Endothelial cell of umbilical vein (primary cell): ENCODE measurements at regions not wholly inside any gene's neighbourhood (a gene's known extent, or its start where the extent isn't known, plus 50 kb on each side); places are given as distances from the start of the nearest gene placed in this dataset.

Source experiments
- BruUV-seq: library from RNA; stranded (reverse); fragments of 400-500 nt; replicated peaks from 2 replicates; lab custom pipeline; 2021; lab: Mats Ljungman, UMichigan
- CTCF ChIA-PET: fragments of 300-600, 350-600 bp; sonication (Branson Sonifier 250); formaldehyde crosslinking; loops from one replicate; lab custom pipeline; 2021; ENCODE audit warnings: antibody characterized with exemption, inconsistent platforms; lab: Charles Lee
- POLR2A ChIA-PET: fragments of 300-600, 350-600 bp; sonication (Branson Sonifier 250); formaldehyde crosslinking; loops from one replicate; lab custom pipeline; 2021; ENCODE audit warnings: antibody characterized with exemption, inconsistent platforms; lab: Charles Lee
- DNase-seq: peaks from one replicate; pipeline ENCODE4 v3.0.0-alpha.2; 2011; ENCODE audit warnings: low read depth, low spot score
- FAIRE-seq: peaks from 2 replicates; lab custom pipeline; 2011; peaks lifted over from hg19 to GRCh38; lab: Jason Lieb, UNC
- H2AFZ ChIP-seq: 2 replicates; pipeline ENCODE4 v1.6.0; 2012; ENCODE audit warnings: low read depth, low read length, control low read depth, inconsistent platforms
- H3K27ac ChIP-seq: 2 replicates; pipeline ENCODE4 v1.5.1; 2011; ENCODE audit warnings: low read depth, mild to moderate bottlenecking, control low read depth, low read length, moderate library complexity; ENCODE audit not compliant: insufficient read depth
- H3K27me3 ChIP-seq, 2 experiments: 2 replicates each; pipeline versions ENCODE4 v1.6.0 to v1.6.1; 2011; ENCODE audit warnings: low read length in 2 of 2, mixed read lengths in 1 of 2; ENCODE audit not compliant: control insufficient read depth in 2 of 2, insufficient read depth in 2 of 2
- H3K36me3 ChIP-seq, 2 experiments: 2 replicates in 1 of 2; 3 replicates in 1 of 2; pipeline ENCODE4 v1.5.1; 2011; ENCODE audit warnings: low read length in 2 of 2, mild to moderate bottlenecking in 1 of 2, moderate library complexity in 1 of 2; ENCODE audit not compliant: control insufficient read depth in 2 of 2, insufficient read depth in 2 of 2; ENCODE audit errors: extremely low read depth in 1 of 2
- H3K4me1 ChIP-seq: 3 replicates; pipeline ENCODE4 v1.5.1; 2011; ENCODE audit warnings: mild to moderate bottlenecking, low read length; ENCODE audit not compliant: control insufficient read depth, insufficient read depth; ENCODE audit errors: extremely low read depth
- H3K4me2 ChIP-seq: 2 replicates; pipeline ENCODE4 v1.6.1; 2011; ENCODE audit warnings: low read length, control low read depth, mixed read lengths; ENCODE audit not compliant: insufficient read depth
- H3K4me3 ChIP-seq, 3 experiments: fragments of 200-600 bp in 1 of 3; sonication (generic), shearing (Covaris generic) in 1 of 3; replicated peaks in 1 of 3; 2 replicates each; pipeline ENCODE4 v1.5.1; 2011 to 2016; ENCODE audit warnings: control low read depth in 3 of 3, low read length in 3 of 3, mild to moderate bottlenecking in 2 of 3, inconsistent platforms in 1 of 3, low read depth in 1 of 3, moderate library complexity in 1 of 3; ENCODE audit not compliant: insufficient read depth in 1 of 3
- H3K79me2 ChIP-seq: 2 replicates; pipeline ENCODE4 v1.6.0; 2012; ENCODE audit warnings: low read length, inconsistent platforms; ENCODE audit not compliant: control insufficient read depth, insufficient read depth
- H3K9ac ChIP-seq: replicated peaks from 2 replicates; pipeline ENCODE3; 2011; ENCODE audit warnings: low read length, control low read depth; ENCODE audit not compliant: insufficient read depth; ENCODE audit errors: extremely low read depth
- H3K9me1 ChIP-seq: replicated peaks from 3 replicates; pipeline ENCODE4 v1.6.0; 2011; ENCODE audit warnings: mild to moderate bottlenecking, low read length; ENCODE audit not compliant: control insufficient read depth, insufficient read depth; ENCODE audit errors: extremely low read depth
- H3K9me3 ChIP-seq: replicated peaks from 2 replicates; pipeline ENCODE4 v1.5.1; 2012; ENCODE audit warnings: low read length, inconsistent platforms; ENCODE audit not compliant: control insufficient read depth, insufficient read depth
- H4K20me1 ChIP-seq: replicated peaks from 2 replicates; pipeline ENCODE3; 2011; ENCODE audit warnings: mild to moderate bottlenecking, low read length; ENCODE audit not compliant: control insufficient read depth, insufficient read depth; ENCODE audit errors: extremely low read depth
- EZH2 ChIP-seq: IDR thresholded peaks from 2 replicates; pipeline ENCODE4 v1.6.1; 2012; ENCODE audit warnings: borderline replicate concordance, low read depth, mild to moderate bottlenecking, moderate library complexity, low read length, inconsistent platforms; ENCODE audit not compliant: severe bottlenecking
- FOS ChIP-seq: IDR thresholded peaks from 2 replicates; pipeline ENCODE4 v1.6.1; 2011; ENCODE audit warnings: mild to moderate bottlenecking, low read length, moderate library complexity, borderline replicate concordance; ENCODE audit not compliant: insufficient read depth
- GATA2 ChIP-seq: IDR thresholded peaks from 2 replicates; pipeline ENCODE4 v1.7.0; 2011; ENCODE audit warnings: low read depth, mild to moderate bottlenecking, moderate library complexity, mixed read lengths, low read length; ENCODE audit not compliant: insufficient read length, insufficient read depth
- JUN ChIP-seq: IDR thresholded peaks from 2 replicates; pipeline ENCODE4 v1.6.1; 2011; ENCODE audit warnings: borderline replicate concordance, low read depth; ENCODE audit not compliant: insufficient read length, insufficient read depth
- MYC ChIP-seq: IDR thresholded peaks from one replicate; pipeline ENCODE4 v1.6.1; 2011; ENCODE audit warnings: mild to moderate bottlenecking, low read depth, low read length
- POLR2A ChIP-seq: IDR thresholded peaks from 2 replicates; pipeline ENCODE4 v1.6.1; 2012; ENCODE audit warnings: low read depth, mild to moderate bottlenecking, control low read depth, low read length
- POLR2AphosphoS5 ChIP-seq: IDR thresholded peaks from 2 replicates; pipeline ENCODE4 v1.6.1; 2012; ENCODE audit warnings: low read depth, mild to moderate bottlenecking, control low read depth, low read length, moderate library complexity; ENCODE audit not compliant: insufficient read depth
- dilution Hi-C: fragments of 300-500 bp; cut with MboI; formaldehyde crosslinking; loops from one replicate; pipeline ENCODE4 v1.15.0; 2019; ENCODE audit warnings: low sequenced_read_pairs; ENCODE audit not compliant: extremely low pct_ligation_motif_present
- intact Hi-C: fragments of 100-400 bp; cut with micrococcal nuclease; formaldehyde crosslinking; loops from one replicate; pipeline ENCODE4 v1.10.0; 2022
- TF ChIP-seq, protein P1 (sequence below), 2 donors: IDR thresholded peaks; 1 replicate in 1 of 2; 2 replicates in 1 of 2; pipeline ENCODE4 v1.5.1; 2011; ENCODE audit warnings: low read length in 2 of 2, mild to moderate bottlenecking in 2 of 2, moderate library complexity in 2 of 2, control low read depth in 1 of 2, inconsistent platforms in 1 of 2, low read depth in 1 of 2; ENCODE audit not compliant: insufficient read depth in 1 of 2; ENCODE audit errors: extremely low read depth in 1 of 2
- TF ChIP-seq, protein P2 (sequence below): IDR thresholded peaks from 2 replicates; pipeline ENCODE4 v1.6.1; 2011; ENCODE audit not compliant: insufficient read depth, insufficient read length

DNA sequence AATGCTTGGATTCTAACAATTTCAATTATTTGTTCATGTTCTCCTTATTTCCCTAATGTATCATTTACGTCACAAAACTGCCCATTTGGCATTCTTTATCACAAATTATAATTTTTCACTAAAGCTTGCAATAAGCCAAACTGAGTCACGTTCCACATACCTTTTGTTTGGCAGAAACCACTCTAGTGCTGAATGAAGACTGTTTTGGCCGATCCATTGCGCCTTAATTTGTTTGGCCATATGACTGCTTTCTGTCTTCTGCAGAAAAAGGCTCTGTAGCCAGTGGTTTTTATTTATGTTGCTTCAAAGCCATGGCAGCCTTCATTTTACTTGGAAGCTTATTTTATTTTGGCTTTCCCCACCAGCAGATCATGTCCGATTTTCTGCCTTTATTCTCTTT lies 184.4 kb upstream of the HAND2 start:
- Histone ChIP-seq H3K9me1 (no peaks in the 10 kb centered on the region), H3K27me3 (no peaks in the 10 kb centered on the region), H3K36me3 (no peaks in the 10 kb centered on the region), H3K4me3 (no peak overlapping the region), H3K9ac (no peak overlapping the region), H3K79me2 (no peaks in the 10 kb centered on the region), H3K27ac (no peak overlapping the region), H3K4me1 (no peaks in the 10 kb centered on the region), H3K9me3 (no peaks in the 10 kb centered on the region), H4K20me1 (no peaks in the 10 kb centered on the region), H2AFZ (no peak overlapping the region), H3K4me2 (no peak overlapping the region)
- ChIA-PET POLR2A (no interaction called here), CTCF (no interaction called here)
- intact Hi-C loops, result no loop called here
- dilution Hi-C loops, result no loop called here
- DNase-seq (no peak), FAIRE-seq (no peak)
- no TSS peak for BruUV-seq
- no peak for TF ChIP-seq JUN

DNA sequence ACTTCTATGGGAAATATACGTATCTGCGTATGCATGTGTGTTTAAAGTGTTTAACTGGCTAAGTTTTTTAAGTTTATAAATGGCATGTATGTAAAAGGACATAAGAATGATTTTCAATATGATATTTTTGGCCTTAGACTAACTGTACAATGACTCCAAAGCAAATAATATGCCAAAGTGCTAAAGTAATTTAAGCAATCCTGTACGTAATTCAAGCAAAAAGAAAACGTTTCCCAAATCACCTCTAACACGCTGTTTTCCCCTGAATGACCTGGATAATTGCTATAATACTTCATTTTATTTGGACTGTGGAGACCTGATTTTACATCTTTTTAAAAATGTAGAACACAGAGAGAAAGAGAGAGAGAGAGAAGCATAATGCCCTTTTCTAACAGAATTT lies 183.0 kb upstream of the HAND2 start:
- H3K9me3 ChIP-seq, result no peaks in the 10 kb centered on the region
- H3K4me2 ChIP-seq, result no peak overlapping the region
- TF ChIP-seq MYC (no peak), FOS (no peak), POLR2A (no peak), GATA2 (no peak), JUN (no peak), EZH2 (no peak), POLR2AphosphoS5 (no peak)
- TF ChIP-seq, protein P1, sequence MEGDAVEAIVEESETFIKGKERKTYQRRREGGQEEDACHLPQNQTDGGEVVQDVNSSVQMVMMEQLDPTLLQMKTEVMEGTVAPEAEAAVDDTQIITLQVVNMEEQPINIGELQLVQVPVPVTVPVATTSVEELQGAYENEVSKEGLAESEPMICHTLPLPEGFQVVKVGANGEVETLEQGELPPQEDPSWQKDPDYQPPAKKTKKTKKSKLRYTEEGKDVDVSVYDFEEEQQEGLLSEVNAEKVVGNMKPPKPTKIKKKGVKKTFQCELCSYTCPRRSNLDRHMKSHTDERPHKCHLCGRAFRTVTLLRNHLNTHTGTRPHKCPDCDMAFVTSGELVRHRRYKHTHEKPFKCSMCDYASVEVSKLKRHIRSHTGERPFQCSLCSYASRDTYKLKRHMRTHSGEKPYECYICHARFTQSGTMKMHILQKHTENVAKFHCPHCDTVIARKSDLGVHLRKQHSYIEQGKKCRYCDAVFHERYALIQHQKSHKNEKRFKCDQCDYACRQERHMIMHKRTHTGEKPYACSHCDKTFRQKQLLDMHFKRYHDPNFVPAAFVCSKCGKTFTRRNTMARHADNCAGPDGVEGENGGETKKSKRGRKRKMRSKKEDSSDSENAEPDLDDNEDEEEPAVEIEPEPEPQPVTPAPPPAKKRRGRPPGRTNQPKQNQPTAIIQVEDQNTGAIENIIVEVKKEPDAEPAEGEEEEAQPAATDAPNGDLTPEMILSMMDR (IDR thresholded peaks at IDR 0.05; ENCODE audit: extremely low read depth in 1 of 2, insufficient read depth in 1 of 2, low read depth in 1 of 2, low read length in 2 of 2), result no peak
- TF ChIP-seq, protein P2, sequence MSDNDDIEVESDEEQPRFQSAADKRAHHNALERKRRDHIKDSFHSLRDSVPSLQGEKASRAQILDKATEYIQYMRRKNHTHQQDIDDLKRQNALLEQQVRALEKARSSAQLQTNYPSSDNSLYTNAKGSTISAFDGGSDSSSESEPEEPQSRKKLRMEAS, result no peak
- H3K27me3 ChIP-seq, result no peaks in the 10 kb centered on the region
- H3K9ac ChIP-seq, result no peak overlapping the region
- intact Hi-C loops, result no loop called here
- H3K27ac ChIP-seq, result no peak overlapping the region
- no peak overlapping the region for H3K4me3 ChIP-seq
- no peaks in the 10 kb centered on the region for H4K20me1 ChIP-seq
- FAIRE-seq (no peak), DNase-seq (no peak)
- no peaks in the 10 kb centered on the region for H3K79me2 ChIP-seq
- dilution Hi-C loops, result no loop called here
- POLR2A ChIA-PET, result no interaction called here
- CTCF ChIA-PET, result no interaction called here
- BruUV-seq, result no TSS peak
- H2AFZ ChIP-seq, result no peak overlapping the region
- H3K4me1 ChIP-seq, result no peaks in the 10 kb centered on the region
- H3K9me1 ChIP-seq, result no peaks in the 10 kb centered on the region
- no peaks in the 10 kb centered on the region for H3K36me3 ChIP-seq
